GM12872 (cell line): ENCODE measurements at regions not wholly inside any gene's neighbourhood (a gene's known extent, or its start where the extent isn't known, plus 50 kb on each side); places are given as distances from the start of the nearest gene placed in this dataset.

ENCODE experiments used
- TF ChIP-seq, protein P1 (sequence below): IDR thresholded peaks from 3 replicates; pipeline ENCODE4 v1.5.1; 2011; ENCODE audit warnings: low read depth, mild to moderate bottlenecking, low read length, moderate library complexity; ENCODE audit not compliant: insufficient read depth

GRCh38 chr12:115760231-115760630, 517.3 kb downstream of the MED13L start:
- TF ChIP-seq, protein P1, sequence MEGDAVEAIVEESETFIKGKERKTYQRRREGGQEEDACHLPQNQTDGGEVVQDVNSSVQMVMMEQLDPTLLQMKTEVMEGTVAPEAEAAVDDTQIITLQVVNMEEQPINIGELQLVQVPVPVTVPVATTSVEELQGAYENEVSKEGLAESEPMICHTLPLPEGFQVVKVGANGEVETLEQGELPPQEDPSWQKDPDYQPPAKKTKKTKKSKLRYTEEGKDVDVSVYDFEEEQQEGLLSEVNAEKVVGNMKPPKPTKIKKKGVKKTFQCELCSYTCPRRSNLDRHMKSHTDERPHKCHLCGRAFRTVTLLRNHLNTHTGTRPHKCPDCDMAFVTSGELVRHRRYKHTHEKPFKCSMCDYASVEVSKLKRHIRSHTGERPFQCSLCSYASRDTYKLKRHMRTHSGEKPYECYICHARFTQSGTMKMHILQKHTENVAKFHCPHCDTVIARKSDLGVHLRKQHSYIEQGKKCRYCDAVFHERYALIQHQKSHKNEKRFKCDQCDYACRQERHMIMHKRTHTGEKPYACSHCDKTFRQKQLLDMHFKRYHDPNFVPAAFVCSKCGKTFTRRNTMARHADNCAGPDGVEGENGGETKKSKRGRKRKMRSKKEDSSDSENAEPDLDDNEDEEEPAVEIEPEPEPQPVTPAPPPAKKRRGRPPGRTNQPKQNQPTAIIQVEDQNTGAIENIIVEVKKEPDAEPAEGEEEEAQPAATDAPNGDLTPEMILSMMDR = no peak

GRCh38 chr12:115758877-115759620, 518.4 kb downstream of the MED13L start:
- TF ChIP-seq, protein P1 = no peak

DNA sequence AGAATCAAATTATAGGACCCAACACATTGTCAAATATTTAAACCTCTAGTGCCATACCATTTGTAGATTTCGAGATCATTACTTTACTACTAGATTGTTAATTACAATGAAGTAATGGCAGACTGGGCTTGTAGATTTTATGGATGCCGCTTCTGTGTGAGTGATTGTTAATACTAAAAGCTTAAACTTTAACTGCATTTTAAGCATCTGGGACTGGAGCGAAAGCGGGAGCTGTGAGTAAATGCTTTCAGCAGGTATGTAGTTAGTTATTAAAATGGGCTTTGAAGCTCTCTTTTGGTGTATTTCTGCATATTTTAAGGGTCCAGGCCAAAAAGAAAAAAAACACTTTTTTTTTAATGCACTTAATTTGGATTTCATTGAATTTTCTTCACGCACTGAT, 519.3 kb downstream of the MED13L start:
- TF ChIP-seq, protein P1 = no peak

DNA sequence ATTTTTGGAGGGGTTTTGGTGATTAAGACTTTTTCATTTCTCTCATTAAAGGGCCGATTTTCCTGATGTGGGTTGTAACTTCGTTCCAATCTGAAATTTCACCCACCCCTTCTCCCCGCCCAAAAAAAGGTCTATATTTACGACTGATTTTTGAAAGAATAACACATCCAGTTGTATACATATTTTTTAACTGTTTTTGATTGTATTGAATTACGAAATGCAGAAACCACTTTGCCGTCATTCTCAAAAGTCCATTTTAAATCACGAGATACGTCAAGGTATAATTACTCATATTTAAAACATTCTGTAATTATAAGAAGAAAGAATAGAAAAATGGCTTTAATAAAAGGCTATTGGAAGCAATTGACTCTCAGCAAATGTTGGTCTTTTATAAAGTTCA, 520.7 kb downstream of the MED13L start:
- TF ChIP-seq, protein P1 = no peak

DNA sequence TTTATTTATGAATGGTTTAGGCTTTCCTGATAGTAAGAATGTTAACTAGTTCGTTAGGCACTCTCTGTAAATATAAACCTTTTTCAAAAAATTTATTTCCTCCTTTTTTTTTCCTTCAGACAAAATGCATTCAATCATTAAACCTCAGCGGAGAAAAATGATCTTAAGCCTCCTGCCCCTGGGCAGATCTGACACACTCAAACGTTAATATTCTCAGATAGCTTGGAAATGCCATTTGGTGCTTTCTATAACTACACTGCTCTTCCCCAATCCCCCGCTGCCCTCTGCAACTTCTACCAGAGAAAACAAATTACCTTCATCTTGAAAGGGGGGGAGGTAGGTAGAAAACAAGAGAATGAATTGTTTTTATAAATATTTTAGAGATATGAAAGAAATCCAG, 521.2 kb downstream of the MED13L start:
- TF ChIP-seq, protein P1 = no peak

DNA sequence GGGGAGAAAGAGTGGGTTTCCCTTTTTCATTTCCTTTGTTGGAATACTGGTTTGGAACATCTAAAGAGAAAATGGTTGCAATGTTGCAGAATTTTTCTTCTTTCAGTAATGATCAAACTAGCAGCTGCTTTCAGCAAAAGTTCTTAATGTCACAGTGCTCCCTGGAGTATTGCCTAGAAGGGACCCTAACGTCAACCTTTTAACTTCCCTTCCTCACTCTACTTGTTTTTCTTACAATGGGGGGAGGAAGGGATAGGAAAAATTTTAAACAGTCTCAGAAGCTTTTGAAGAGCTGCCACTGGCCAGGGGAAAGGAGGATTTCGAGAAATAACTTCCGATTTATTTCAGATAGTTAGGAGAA, 521.8 kb downstream of the MED13L start:
- TF ChIP-seq, protein P1 = no peak

DNA sequence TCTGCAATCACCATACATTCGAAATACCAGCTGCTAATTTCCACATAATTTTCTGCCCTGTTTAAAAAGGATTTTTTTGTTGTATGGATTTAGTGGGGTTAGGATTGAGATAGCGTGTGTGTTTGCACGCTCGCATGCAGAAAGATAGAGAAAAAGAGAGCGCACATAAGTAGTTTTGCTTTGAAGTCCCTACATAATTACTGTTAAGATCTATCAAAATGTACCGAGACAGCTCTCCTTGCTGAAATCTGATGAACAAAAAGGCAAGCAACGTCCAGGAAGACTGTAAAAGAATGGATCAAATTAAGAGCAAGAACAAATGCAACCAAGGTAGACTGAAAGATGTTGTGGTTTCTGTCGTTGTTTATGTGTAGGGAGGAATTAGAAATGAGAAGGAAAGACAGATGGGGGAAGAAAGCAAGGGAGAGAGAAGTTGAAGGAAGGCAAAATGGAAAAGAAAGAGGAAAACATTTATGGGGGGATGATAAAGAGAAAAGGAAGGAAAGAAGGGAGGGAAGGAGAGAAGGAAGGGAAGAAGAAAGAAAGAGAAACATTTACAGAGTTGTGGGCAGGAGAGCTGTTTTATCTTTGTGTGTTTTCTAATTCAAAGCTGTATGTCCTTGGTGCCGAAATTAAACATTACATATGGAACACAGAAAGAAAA, 522.3 kb downstream of the MED13L start:
- TF ChIP-seq, protein P1 = no peak
